Fibroblast of skin of right quadriceps (primary cell): ENCODE measurements at regions not wholly inside any gene's neighbourhood (a gene's known extent, or its start where the extent isn't known, plus 50 kb on each side); places are given as distances from the start of the nearest gene placed in this dataset.
"Not testable (repeated sequence)": the region's sequence is repeated elsewhere in the genome, so short reads cannot be mapped to it uniquely, and the experiment has no call there.

Source experiments
- DNase-seq: peaks from one replicate; pipeline ENCODE4 v3.0.0-alpha.2; 2013

GRCh38 chr4:42288876-42289275 is 108.4 kb upstream of the SHISA3 start:
- not testable (repeated sequence) for DNase-seq

DNA sequence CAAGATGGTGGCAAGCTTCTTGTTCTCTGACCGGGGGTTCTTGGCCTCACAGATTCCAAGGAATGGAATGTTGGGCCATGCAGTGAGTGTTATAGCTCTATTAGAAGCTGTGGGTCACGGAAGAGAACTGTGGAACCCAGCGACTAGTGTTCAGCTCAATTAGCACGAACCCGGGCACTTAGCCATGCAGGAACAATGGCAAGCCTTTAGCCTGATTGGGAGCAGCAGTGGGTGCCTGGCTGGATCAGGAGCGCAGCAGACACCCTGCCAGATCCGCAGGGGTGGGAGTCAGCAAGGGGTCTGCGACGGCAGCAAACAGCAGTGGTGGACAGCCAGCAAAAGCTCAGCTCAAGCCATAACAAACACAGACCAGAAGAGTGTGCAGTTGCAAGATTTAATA is 105.1 kb upstream of the SHISA3 start:
- not testable (repeated sequence) for DNase-seq

DNA sequence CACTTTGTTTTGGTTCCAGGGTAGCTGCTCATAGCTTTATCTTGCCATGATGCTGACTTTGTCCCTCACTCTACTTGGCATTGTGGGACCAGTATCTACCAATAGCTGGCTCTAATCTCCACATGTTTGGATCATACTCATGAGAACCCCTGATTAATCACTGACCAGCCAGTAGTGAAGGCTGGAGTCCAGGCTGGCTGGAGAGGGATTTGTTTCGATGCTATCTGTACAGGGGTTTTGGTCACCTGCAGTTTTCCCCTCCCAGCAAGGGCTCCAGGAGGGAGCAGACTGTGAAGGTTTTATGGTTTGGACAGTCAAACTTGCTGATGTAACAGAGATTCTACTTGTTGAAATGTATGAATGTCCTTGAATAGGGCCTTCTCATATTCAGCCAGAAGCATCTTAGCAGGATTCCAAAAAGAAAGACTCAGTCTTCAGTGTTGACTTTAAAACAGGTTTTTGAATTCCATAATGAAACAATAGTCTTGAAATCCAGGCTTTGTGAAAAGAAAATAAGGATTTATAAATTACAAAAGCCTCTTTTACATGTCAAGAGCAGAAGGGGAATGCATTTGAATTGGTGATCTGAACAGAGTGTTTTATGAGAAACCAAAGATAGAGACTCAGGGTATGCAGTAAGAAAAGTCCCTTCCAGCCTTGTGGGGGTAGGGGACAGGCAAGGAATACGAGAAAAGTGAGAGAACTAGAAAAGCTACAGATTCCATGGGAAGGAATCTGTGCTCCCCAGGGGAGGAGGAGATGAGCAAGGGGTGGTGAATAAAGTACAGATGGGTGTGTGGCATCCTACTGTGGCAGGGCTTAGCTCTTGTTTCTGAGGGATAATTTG is 103.1 kb upstream of the SHISA3 start:
- DNase-seq = no peak

- no peak for DNase-seq
Measured at GRCh38 chr4:42296196-42296595, 101.1 kb upstream of the SHISA3 start.

DNA sequence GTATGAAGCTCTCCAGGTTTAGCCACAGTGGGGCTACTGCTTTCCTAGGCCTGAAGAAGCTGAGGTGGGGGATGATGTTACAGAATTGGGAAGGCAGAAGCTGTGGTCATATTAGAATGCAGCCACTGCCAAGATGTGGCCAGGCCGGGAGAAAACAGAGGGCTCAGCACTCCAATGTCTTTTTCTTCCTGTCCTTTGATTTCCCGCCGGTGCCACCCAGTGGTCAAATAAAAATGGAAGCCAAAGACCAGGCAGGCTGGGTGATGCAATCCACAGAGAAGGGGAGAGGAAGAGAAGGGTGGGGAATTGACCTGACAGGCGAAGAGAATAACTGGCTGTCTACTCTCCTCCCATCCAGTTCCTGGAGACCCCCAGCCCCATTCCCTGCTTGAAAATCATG is 94.9 kb upstream of the SHISA3 start:
- peak; percentile 13 for DNase-seq

DNA sequence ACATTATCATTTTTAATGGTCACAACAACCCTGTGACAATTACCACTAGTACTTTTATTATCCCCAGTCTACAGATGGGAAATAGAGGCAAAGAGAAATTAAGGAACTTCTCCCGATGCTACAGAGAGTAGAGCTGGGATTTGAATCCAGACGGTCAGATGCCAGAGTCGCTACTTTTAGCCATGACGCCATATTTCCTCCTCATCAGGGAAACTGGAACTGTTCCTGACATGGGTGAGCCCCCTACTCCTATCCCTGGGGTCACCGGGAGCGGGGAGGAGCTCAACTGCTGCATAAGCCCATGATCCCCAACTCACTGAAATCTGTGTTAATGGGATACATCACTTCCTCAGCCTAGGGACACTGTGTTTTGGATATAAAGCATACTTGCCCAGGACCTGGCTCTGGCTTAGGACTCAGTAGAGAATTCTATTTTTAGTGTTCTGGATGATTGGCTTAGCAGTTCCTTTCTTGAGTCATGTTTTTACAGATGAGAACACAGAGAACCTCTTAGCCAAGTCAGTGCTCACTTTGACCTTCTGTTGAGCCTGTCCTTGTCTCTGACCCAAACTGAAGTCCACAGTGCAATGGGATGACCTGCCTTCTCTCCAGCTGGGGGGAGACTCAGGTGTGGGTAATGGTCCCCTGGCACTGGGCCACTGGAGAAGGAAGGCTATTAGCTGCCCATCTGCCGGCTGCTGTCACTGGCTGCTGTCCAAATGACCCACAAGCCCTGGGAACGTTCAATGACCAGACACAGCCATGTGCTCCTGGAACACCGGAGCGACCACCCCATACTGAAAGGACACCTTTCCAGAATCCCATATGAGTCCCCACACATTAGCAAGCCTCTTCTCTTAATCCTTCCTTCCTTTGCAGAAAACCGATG is 90.8 kb upstream of the SHISA3 start:
- no peak for DNase-seq

DNA sequence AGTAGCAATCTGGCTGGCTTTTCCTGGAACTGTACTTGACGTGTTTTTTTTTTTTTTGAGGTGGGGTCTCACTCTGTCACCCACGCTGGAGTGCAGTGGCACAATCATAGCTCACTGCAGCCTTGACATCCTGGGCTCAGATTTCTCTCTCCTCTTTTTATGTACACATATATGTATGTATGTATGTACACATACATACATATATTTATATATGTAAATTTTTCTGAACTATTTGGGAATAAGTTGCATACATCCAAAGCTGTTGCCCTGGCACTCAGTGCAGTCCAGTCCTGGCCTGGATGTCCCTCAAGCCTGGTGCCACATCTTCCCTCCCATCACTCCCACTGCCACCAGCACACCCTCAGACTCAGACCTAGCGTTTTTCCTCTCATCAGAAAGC is 89.0 kb upstream of the SHISA3 start:
- no peak for DNase-seq

- DNase-seq = no peak
Measured at GRCh38 chr4:42309361-42310260, 87.7 kb upstream of the SHISA3 start.

GRCh38 chr4:42310358-42310757 is 86.9 kb upstream of the SHISA3 start:
- DNase-seq = no peak

DNA sequence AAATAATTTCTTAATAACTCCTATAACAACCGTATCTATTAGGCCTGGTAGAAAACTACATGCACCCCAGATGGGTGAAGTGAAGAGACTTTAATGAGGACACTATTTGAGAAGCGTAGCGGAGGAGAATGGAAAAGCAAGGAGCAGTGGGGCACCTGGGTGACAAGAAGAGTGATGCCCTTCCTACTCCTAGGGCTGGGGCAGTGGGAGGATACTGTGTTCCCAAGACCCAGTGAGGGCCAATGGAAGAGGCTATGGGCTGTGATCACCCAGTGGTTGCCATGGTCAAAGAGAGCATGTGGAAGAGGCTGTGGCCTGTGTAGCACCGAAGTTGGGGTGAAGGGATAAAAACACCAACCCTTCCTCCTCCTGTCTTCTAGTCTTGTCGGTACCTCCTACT is 86.5 kb upstream of the SHISA3 start:
- no peak for DNase-seq

DNA sequence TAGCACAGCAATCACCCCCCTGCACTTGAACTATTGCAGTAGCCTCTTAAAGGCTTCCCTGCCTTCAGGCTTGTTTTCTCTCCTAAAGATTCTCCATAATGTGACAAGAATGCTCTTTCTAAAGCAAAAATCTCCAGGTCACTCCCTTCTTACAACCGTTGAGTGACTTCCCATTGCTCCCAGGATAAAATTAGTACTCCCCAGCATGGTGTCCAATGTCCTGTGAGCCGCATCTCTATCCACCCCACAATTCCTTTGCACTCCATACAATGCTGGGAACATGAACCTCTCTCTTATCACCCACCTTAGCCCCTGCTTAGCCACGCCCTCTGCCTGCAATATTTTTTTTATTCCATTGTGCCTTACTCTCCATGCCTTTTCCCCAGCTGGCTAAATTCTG is 85.7 kb upstream of the SHISA3 start:
- DNase-seq = no peak

DNA sequence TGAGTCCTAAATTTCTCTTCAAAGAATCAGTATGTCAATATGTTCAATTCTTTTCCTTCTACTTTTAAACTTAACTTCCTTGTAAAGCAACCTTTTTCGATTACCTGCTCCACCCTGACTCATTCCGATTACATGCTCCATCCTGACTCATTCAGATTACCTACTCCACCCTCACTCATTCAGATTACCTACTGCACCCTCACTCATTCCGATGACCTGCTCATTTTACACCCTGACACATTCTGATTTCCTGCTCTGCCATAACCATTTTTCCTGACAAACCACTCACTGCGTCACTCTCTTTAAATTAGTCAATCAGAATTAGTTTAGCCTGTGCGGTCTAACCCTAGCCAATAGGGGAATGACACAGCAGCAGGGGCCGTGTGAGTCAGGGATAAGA is 83.9 kb upstream of the SHISA3 start:
- DNase-seq = not testable (repeated sequence)

DNA sequence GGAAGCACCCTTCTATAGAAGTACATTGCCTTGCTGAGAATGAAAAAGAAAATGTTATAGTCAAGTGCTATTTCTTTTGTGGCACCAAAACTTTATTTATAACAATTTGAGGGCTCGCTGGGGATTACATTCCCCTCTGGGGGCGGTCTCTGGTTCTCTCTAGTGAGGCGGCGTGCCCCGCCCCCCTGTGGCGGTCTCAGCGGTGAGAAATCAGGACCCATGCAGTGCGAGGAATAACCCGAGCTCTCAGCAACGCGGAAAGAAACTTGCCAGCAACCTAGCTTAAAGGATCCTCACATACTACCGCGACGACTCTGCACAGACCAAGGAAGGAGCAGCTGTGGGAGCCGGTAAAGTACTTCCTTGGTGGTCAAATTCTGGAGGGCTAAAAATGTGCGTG is 83.4 kb upstream of the SHISA3 start:
- DNase-seq = no peak

DNA sequence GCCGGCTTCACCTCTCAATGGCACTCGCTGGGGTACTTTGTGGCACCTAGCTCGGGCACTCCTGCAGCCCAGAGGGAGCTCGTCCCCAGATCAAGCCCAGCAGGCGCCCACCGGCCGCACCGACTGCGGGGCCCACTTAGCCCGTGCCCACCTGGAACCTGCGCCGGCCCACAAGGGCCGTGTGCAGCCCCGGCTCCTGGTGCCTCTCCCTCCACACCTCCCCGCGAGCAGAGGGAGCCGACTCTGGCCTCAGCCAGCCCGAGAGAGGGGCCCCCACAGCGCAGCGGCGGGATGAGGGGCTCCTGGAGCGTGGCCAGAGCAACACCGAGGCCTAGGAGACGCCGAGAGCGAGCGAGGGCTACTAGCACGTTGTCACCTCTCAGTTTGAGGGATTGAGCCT is 82.1 kb upstream of the SHISA3 start:
- no peak for DNase-seq

DNA sequence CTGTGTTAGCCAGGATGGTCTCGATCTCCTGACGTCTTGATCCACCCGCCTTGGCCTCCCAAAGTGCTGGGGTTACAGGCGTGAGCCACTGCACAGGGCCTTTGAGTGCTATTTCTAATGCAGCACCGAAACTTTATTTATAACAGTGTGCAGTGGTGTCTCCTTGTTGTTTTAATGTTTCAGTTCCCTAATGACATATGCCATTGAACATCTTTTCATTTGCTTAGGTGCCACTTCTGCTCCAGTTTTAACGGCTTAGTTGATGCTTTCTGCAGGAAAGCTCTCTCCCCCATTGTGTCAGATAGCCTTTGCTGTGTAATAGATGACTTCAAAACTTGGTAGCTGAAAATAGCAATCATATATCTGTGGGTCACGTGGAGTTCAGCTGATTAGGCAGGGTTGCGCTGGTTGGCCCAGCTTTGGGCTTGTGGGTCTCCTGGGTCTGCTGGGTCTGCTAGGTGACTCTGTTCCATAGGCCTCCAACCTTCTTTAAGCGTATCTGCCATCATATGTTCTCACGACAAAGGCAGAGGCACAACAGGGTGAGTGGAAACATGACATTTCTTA is 76.4 kb upstream of the SHISA3 start:
- no peak for DNase-seq

GRCh38 chr4:42326040-42326439 is 71.2 kb upstream of the SHISA3 start:
- DNase-seq = no peak

GRCh38 chr4:42326524-42326923 is 70.8 kb upstream of the SHISA3 start:
- no peak for DNase-seq

- no peak for DNase-seq
Measured at GRCh38 chr4:42327323-42327722, 70.0 kb upstream of the SHISA3 start.

GRCh38 chr4:42328978-42329377 is 68.3 kb upstream of the SHISA3 start:
- DNase-seq = no peak

- no peak for DNase-seq
Measured at GRCh38 chr4:42329421-42329820, 67.9 kb upstream of the SHISA3 start.

GRCh38 chr4:42330002-42330592 is 67.2 kb upstream of the SHISA3 start:
- no peak for DNase-seq

DNA sequence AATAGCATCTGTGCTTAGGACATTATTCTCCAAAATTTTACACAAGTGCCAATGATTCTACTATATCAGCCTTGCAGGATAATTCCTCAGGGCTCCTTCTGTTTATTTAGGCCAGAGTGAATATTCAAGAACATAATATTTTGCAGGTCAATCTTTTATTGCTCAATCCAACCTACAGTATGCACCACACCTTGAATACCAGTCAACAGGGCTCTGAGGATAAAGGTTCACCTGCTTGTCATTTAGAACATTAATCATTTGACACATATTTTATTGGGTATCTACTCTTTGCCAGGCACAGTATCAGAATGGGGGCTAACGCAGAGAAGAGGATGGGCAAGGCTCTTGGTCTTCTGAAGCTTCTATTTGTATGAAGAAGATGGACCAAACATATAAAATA is 66.2 kb upstream of the SHISA3 start:
- DNase-seq = no peak
